GM06990 (cell line): ENCODE measurements at regions not wholly inside any gene's neighbourhood (a gene's known extent, or its start where the extent isn't known, plus 50 kb on each side); places are given as distances from the start of the nearest gene placed in this dataset.

Source experiments
- DNase-seq: peaks from one replicate; pipeline ENCODE4 v3.0.0-alpha.2; 2011; ENCODE audit not compliant: insufficient read length; ENCODE audit errors: extremely low read depth
- H3K27me3 ChIP-seq: replicated peaks from 2 replicates; pipeline ENCODE4 v1.6.0; 2011; ENCODE audit warnings: low read length; ENCODE audit not compliant: control insufficient read depth, insufficient read depth
- H3K36me3 ChIP-seq: 2 replicates; pipeline ENCODE4 v1.5.1; 2011; ENCODE audit warnings: low read length; ENCODE audit not compliant: control insufficient read depth, insufficient read depth
- H3K4me3 ChIP-seq: replicated peaks from 2 replicates; pipeline ENCODE4 v1.5.1; 2011; ENCODE audit warnings: low read depth, mild to moderate bottlenecking, control low read depth, low read length
- CTCF ChIP-seq: IDR thresholded peaks from 2 replicates; pipeline ENCODE4 v1.5.1; 2011; ENCODE audit warnings: low read length, control low read depth, mild to moderate bottlenecking, inconsistent platforms; ENCODE audit not compliant: insufficient read depth, poor library complexity, severe bottlenecking

GRCh38 chr13:90899416-90899815, 448.1 kb upstream of the MIR17HG start:
- H3K36me3 ChIP-seq = no peaks in the 10 kb centered on the region
- no peak for DNase-seq
- H3K27me3 ChIP-seq = no peaks in the 10 kb centered on the region; the same call in 1 of the 2 replicates
- no peak for TF ChIP-seq CTCF
- no peak overlapping the region for H3K4me3 ChIP-seq

- TF ChIP-seq CTCF = no peak
- no peak overlapping the region for H3K4me3 ChIP-seq
- no peaks in the 10 kb centered on the region for H3K36me3 ChIP-seq
- no peak for DNase-seq
- no peaks in the 10 kb centered on the region for H3K27me3 ChIP-seq
Measured at GRCh38 chr13:90902255-90902654, 445.2 kb upstream of the MIR17HG start.

GRCh38 chr13:90906554-90906953, 440.9 kb upstream of the MIR17HG start:
- Histone ChIP-seq H3K4me3 (no peak overlapping the region), H3K27me3 (no peaks in the 10 kb centered on the region), H3K36me3 (no peaks in the 10 kb centered on the region)
- no peak for DNase-seq
- TF ChIP-seq CTCF = no peak

- no peak for DNase-seq
- Histone ChIP-seq H3K27me3 (no peaks in the 10 kb centered on the region), H3K4me3 (no peak overlapping the region), H3K36me3 (no peaks in the 10 kb centered on the region)
- no peak for TF ChIP-seq CTCF
Measured at GRCh38 chr13:90908792-90909191, 438.7 kb upstream of the MIR17HG start.

GRCh38 chr13:90910018-90910639, 437.4 kb upstream of the MIR17HG start:
- Histone ChIP-seq H3K4me3 (no peak overlapping the region), H3K36me3 (no peaks in the 10 kb centered on the region), H3K27me3 (no peaks in the 10 kb centered on the region)
- no peak for TF ChIP-seq CTCF
- no peak for DNase-seq

GRCh38 chr13:90912247-90912646, 435.2 kb upstream of the MIR17HG start:
- Histone ChIP-seq H3K4me3 (no peak overlapping the region), H3K36me3 (no peaks in the 10 kb centered on the region), H3K27me3 (no peaks in the 10 kb centered on the region)
- TF ChIP-seq CTCF = no peak
- no peak for DNase-seq
